Heart left ventricle (tissue), 13 donors: ENCODE measurements at regions not wholly inside any gene's neighbourhood (a gene's known extent, or its start where the extent isn't known, plus 50 kb on each side); places are given as distances from the start of the nearest gene placed in this dataset.

ENCODE experiments used
- POLR2A ChIP-seq, 2 donors: fragments of 450-650 bp; IDR thresholded peaks; one replicate each; pipeline ENCODE4 v1.6.1; 2017; ENCODE audit warnings: antibody characterized with exemption in 2 of 2, mild to moderate bottlenecking in 2 of 2, moderate library complexity in 2 of 2
- TF ChIP-seq, protein P1 (sequence below), 12 donors: fragments of 200-600 bp; sonication (generic) in 4 of 12; IDR thresholded peaks; one replicate each; pipeline versions ENCODE4 v1.5.0 to v1.8.0; 2018 to 2022; ENCODE audit warnings: antibody characterized with exemption in 12 of 12, mild to moderate bottlenecking in 5 of 12
- donor health status: ischemic (EF 13 %, LVEDD 7.1; RV severe dilation, severe dysfunction).
- donor health status: DM: no; HTN: yes; CAD: no.
- donor health status: DM: no; HTN: no; CAD: no.
- donor health status: ischemic (EF 25% LVEDD 6.9; RV normal size, moderate dysfunction).
- donor health status: ischemic (EF 25% LVEDD 5.7; RV mildly dilated, moderate dysfunction).
- donor health status: ischemic (EF 35%, LVEDD 5.7; RV mildly dilated, moderate dysfunction).
- donor health status: nonischemic (EF 11% LVEDD 7.7; RV severe dilation, severe dysfunction).
- donor health status: DM: yes; HTN: yes; CAD: no.
- donor health status: PGD.
- donor health status: ischemic (EF 29% LVEDD 5.4; RV normal size, mild dysfunction).
- donor health status: nonischemic (EF 23%, LVEDD 6.1; RV moderate dilation, normal function).

DNA sequence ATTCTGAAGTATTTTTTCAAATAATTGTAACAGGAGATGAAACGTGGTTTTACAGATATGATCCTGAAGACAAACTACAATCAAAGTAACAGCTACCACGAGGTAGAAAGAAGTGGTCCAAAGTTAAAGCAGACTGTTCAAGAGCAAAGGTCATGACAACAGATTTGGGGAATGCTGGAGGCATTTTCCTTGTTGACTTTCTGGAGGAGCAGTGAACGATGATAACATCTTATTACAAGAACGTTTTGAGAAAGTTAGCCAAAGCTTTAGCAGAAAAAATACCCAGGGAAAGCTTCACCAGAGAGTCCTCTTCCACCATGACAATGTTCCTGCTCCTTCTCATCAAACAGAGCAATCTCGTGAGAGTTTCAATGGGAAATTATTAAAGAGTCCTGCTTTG, 145.4 kb upstream of the NREP start:
- TF ChIP-seq POLR2A (IDR thresholded peaks at IDR 0.05) = no peak
- TF ChIP-seq, protein P1, sequence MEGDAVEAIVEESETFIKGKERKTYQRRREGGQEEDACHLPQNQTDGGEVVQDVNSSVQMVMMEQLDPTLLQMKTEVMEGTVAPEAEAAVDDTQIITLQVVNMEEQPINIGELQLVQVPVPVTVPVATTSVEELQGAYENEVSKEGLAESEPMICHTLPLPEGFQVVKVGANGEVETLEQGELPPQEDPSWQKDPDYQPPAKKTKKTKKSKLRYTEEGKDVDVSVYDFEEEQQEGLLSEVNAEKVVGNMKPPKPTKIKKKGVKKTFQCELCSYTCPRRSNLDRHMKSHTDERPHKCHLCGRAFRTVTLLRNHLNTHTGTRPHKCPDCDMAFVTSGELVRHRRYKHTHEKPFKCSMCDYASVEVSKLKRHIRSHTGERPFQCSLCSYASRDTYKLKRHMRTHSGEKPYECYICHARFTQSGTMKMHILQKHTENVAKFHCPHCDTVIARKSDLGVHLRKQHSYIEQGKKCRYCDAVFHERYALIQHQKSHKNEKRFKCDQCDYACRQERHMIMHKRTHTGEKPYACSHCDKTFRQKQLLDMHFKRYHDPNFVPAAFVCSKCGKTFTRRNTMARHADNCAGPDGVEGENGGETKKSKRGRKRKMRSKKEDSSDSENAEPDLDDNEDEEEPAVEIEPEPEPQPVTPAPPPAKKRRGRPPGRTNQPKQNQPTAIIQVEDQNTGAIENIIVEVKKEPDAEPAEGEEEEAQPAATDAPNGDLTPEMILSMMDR (IDR thresholded peaks at IDR 0.05) = no peak
